MCF 10A (cell line): ENCODE measurements at regions not wholly inside any gene's neighbourhood (a gene's known extent, or its start where the extent isn't known, plus 50 kb on each side); places are given as distances from the start of the nearest gene placed in this dataset.
"Not testable (repeated sequence)": the region's sequence is repeated elsewhere in the genome, so short reads cannot be mapped to it uniquely, and the experiment has no call there.

Experiments
- BruUV-seq: library from RNA; stranded (reverse); fragments of 400-500 nt; replicated peaks from 2 replicates; lab custom pipeline; 2021; lab: Mats Ljungman, UMichigan
- CTCF ChIA-PET: fragments of 300-600 bp; sonication (Branson Sonifier 250); formaldehyde crosslinking; extraction: SDS; loops from one replicate; lab custom pipeline; 2021; ENCODE audit warnings: antibody characterized with exemption, inconsistent platforms; lab: Yijun Ruan, JAX
- POLR2A ChIA-PET: fragments of 300-600, 350-650 bp; sonication (Branson Sonifier 250); formaldehyde crosslinking; extraction: SDS; loops from one replicate; lab custom pipeline; 2020; ENCODE audit warnings: antibody characterized with exemption, inconsistent platforms; lab: Yijun Ruan, JAX
- DNase-seq: peaks from one replicate; pipeline ENCODE4 v3.0.0-alpha.2; 2018; ENCODE audit not compliant: unreplicated experiment
- H3K27ac Mint-ChIP-seq: one replicate; pipeline ENCODE4 v1.8.0; 2022; ENCODE audit warnings: mild to moderate bottlenecking, low read depth, mixed read lengths; ENCODE audit not compliant: unreplicated experiment
- H3K27me3 Mint-ChIP-seq: one replicate; pipeline ENCODE4 v1.8.0; 2022; ENCODE audit warnings: mixed read lengths; ENCODE audit not compliant: insufficient read depth, unreplicated experiment
- H3K36me3 Mint-ChIP-seq: one replicate; pipeline ENCODE4 v1.8.0; 2022; ENCODE audit warnings: mild to moderate bottlenecking, moderate library complexity, mixed read lengths; ENCODE audit not compliant: insufficient read depth, unreplicated experiment
- H3K4me1 Mint-ChIP-seq: one replicate; pipeline ENCODE4 v1.8.0; 2022; ENCODE audit warnings: mixed read lengths; ENCODE audit not compliant: insufficient read depth, unreplicated experiment
- H3K4me3 Mint-ChIP-seq: one replicate; pipeline ENCODE4 v1.8.0; 2022; ENCODE audit warnings: mild to moderate bottlenecking, moderate library complexity, mixed read lengths; ENCODE audit not compliant: unreplicated experiment
- H3K9me3 Mint-ChIP-seq: one replicate; pipeline ENCODE4 v1.8.0; 2022; ENCODE audit warnings: mixed read lengths; ENCODE audit not compliant: unreplicated experiment
- intact Hi-C: fragments of 100-400 bp; cut with micrococcal nuclease; formaldehyde crosslinking; loops from 2 replicates; pipeline ENCODE4 v1.14.1; 2022
- TF ChIP-seq, protein P1 (sequence below): fragments of 200-600 bp; IDR thresholded peaks from one replicate; pipeline ENCODE4 v1.8.0; 2022; ENCODE audit warnings: antibody characterized with exemption, mild to moderate bottlenecking; ENCODE audit not compliant: unreplicated experiment

- H3K36me3 Mint-ChIP-seq = no peaks in the 10 kb centered on the region
- TF ChIP-seq, protein P1, sequence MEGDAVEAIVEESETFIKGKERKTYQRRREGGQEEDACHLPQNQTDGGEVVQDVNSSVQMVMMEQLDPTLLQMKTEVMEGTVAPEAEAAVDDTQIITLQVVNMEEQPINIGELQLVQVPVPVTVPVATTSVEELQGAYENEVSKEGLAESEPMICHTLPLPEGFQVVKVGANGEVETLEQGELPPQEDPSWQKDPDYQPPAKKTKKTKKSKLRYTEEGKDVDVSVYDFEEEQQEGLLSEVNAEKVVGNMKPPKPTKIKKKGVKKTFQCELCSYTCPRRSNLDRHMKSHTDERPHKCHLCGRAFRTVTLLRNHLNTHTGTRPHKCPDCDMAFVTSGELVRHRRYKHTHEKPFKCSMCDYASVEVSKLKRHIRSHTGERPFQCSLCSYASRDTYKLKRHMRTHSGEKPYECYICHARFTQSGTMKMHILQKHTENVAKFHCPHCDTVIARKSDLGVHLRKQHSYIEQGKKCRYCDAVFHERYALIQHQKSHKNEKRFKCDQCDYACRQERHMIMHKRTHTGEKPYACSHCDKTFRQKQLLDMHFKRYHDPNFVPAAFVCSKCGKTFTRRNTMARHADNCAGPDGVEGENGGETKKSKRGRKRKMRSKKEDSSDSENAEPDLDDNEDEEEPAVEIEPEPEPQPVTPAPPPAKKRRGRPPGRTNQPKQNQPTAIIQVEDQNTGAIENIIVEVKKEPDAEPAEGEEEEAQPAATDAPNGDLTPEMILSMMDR = no peak
- intact Hi-C loops = no loop called here
- no peak overlapping the region for H3K4me3 Mint-ChIP-seq
- peaks cover 41% of the 10 kb centered on the region for H3K27me3 Mint-ChIP-seq
- peaks cover 18% of the 10 kb centered on the region for H3K9me3 Mint-ChIP-seq
- ChIA-PET POLR2A (no interaction called here), CTCF (no interaction called here)
- H3K4me1 Mint-ChIP-seq = no peaks in the 10 kb centered on the region
- DNase-seq = no peak
- H3K27ac Mint-ChIP-seq = no peak overlapping the region
- no TSS peak for BruUV-seq
Observed at GRCh38 chrX:108892501-108892900, 156.1 kb upstream of the IRS4 start.

GRCh38 chrX:108875548-108875947, 139.2 kb upstream of the IRS4 start:
- peaks cover 26% of the 10 kb centered on the region for H3K27me3 Mint-ChIP-seq
- H3K4me3 Mint-ChIP-seq = no peak overlapping the region
- POLR2A ChIA-PET = no interaction called here
- no peak for DNase-seq
- H3K4me1 Mint-ChIP-seq = no peaks in the 10 kb centered on the region
- intact Hi-C loops = no loop called here
- peaks cover 28% of the 10 kb centered on the region for H3K9me3 Mint-ChIP-seq
- H3K36me3 Mint-ChIP-seq = no peaks in the 10 kb centered on the region
- BruUV-seq = no TSS peak
- no peak overlapping the region for H3K27ac Mint-ChIP-seq
- TF ChIP-seq, protein P1 = no peak
- CTCF ChIA-PET = no interaction called here

- H3K36me3 Mint-ChIP-seq, CTCF ChIA-PET, BruUV-seq, H3K4me1 Mint-ChIP-seq, H3K4me3 Mint-ChIP-seq, intact Hi-C loops, H3K27ac Mint-ChIP-seq, H3K9me3 Mint-ChIP-seq, DNase-seq, POLR2A ChIA-PET: not testable (repeated sequence)
- peaks cover 57% of the 10 kb centered on the region for H3K27me3 Mint-ChIP-seq
Observed at GRCh38 chrX:108843039-108843438, 106.7 kb upstream of the IRS4 start.

DNA sequence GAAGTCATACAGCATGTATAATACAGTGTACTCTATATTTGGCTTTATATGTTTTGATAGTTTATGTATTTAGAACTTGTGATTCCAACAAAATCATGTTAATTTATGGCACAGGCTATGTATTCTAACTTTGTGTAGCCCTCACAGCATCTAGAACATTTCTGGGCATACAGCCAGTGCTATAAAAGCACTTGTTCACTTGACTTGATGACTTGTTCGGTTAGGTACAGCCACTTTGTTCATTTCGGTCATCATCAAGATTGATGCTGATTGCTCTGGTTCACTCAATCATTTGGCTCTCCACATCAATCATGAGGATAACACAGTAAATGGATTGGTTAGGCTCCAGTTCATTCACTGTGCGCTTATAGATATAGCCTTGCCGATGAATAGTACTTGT, 97.6 kb upstream of the IRS4 start:
- ChIA-PET POLR2A (no interaction called here), CTCF (no interaction called here)
- no peaks in the 10 kb centered on the region for H3K4me1 Mint-ChIP-seq
- no TSS peak for BruUV-seq
- peaks cover 65% of the 10 kb centered on the region for H3K27me3 Mint-ChIP-seq
- H3K4me3 Mint-ChIP-seq = no peak overlapping the region
- intact Hi-C loops = no loop called here
- H3K9me3 Mint-ChIP-seq = no peaks in the 10 kb centered on the region
- DNase-seq = no peak
- TF ChIP-seq, protein P1 = no peak
- H3K36me3 Mint-ChIP-seq = no peaks in the 10 kb centered on the region
- H3K27ac Mint-ChIP-seq = no peak overlapping the region

GRCh38 chrX:108811891-108812290, 75.5 kb upstream of the IRS4 start:
- ChIA-PET CTCF (no interaction called here), POLR2A (no interaction called here)
- Mint-ChIP-seq H3K4me3 (no peak overlapping the region), H3K36me3 (no peaks in the 10 kb centered on the region), H3K27ac (no peak overlapping the region), H3K9me3 (peaks cover 8% of the 10 kb centered on the region), H3K27me3 (peaks cover 43% of the 10 kb centered on the region), H3K4me1 (no peaks in the 10 kb centered on the region)
- BruUV-seq = no TSS peak
- intact Hi-C loops = no loop called here
- DNase-seq = no peak
- TF ChIP-seq, protein P1 = no peak
